Adrenal gland (tissue), 5 donors: ENCODE measurements at regions not wholly inside any gene's neighbourhood (a gene's known extent, or its start where the extent isn't known, plus 50 kb on each side); places are given as distances from the start of the nearest gene placed in this dataset.

Experiments
- CTCF ChIP-seq, 6 experiments: fragments of 450-650 bp in 4 of 6; fragments of 200-600 bp in 2 of 6; sonication (generic) in 1 of 6; IDR thresholded peaks; 1 replicate in 5 of 6; 2 replicates in 1 of 6; pipeline versions ENCODE4 v1.5.1 to v1.8.0; 2016 to 2021; ENCODE audit warnings: antibody characterized with exemption in 6 of 6, mild to moderate bottlenecking in 2 of 6, moderate library complexity in 1 of 6
- POLR2A ChIP-seq, 2 donors: fragments of 450-650 bp; IDR thresholded peaks; one replicate each; pipeline ENCODE4 v1.6.1; 2017; ENCODE audit warnings: antibody characterized with exemption in 2 of 2, mild to moderate bottlenecking in 2 of 2, moderate library complexity in 1 of 2
- donor health status: DM: no; HTN: no; CAD: no.

- no peak for TF ChIP-seq POLR2A (IDR thresholded peaks at IDR 0.05)
- TF ChIP-seq CTCF (IDR thresholded peaks at IDR 0.05), result no peak
These were observed 52.2 kb upstream of the HSF2 start for GRCh38 chr6:122347280-122347679.
